Activated CD4-positive, alpha-beta T cell treated with anti-CD3 and anti-CD28 coated beads for 36 hours (primary cell): ENCODE measurements at regions not wholly inside any gene's neighbourhood (a gene's known extent, or its start where the extent isn't known, plus 50 kb on each side); places are given as distances from the start of the nearest gene placed in this dataset.

ENCODE experiments used
- ATAC-seq: fragments of 200-7000 bp; cut with Tn5 transposase; one replicate; pipeline ENCODE4 v1.10.0; 2021; ENCODE audit warnings: mild to moderate bottlenecking, moderate library complexity
- CTCF ChIA-PET: fragments of 350-600 bp; sonication (Branson Sonifier 250); formaldehyde crosslinking; loops from one replicate; lab custom pipeline; 2021; ENCODE audit warnings: antibody characterized with exemption; lab: Charles Lee
- POLR2A ChIA-PET: fragments of 350-600 bp; sonication (Branson Sonifier 250); formaldehyde crosslinking; loops from one replicate; lab custom pipeline; 2021; ENCODE audit warnings: antibody characterized with exemption, inconsistent platforms; lab: Charles Lee
- DNase-seq: peaks from one replicate; pipeline ENCODE4 v3.0.0-alpha.2; 2020
- H3K27ac Mint-ChIP-seq: one replicate; pipeline ENCODE4 v1.8.0; 2021; ENCODE audit warnings: mixed read lengths
- H3K27me3 Mint-ChIP-seq: one replicate; pipeline ENCODE4 v1.8.0; 2021; ENCODE audit warnings: mixed read lengths
- H3K36me3 Mint-ChIP-seq: one replicate; pipeline ENCODE4 v1.8.0; 2021; ENCODE audit warnings: low read depth, mixed read lengths
- H3K4me1 Mint-ChIP-seq: one replicate; pipeline ENCODE4 v1.8.0; 2021; ENCODE audit warnings: mixed read lengths
- H3K4me3 Mint-ChIP-seq: one replicate; pipeline ENCODE4 v1.8.0; 2021; ENCODE audit warnings: mild to moderate bottlenecking, moderate library complexity, mixed read lengths
- H3K9me3 Mint-ChIP-seq: one replicate; pipeline ENCODE4 v1.8.0; 2021; ENCODE audit warnings: low read depth, mixed read lengths
- intact Hi-C, 2 experiments: fragments of 100-400 bp; cut with DNase I in 1 of 2; cut with micrococcal nuclease in 1 of 2; formaldehyde crosslinking; loops; one replicate each; pipeline versions ENCODE4 v1.14.2 to v1.15.1; 2022 to 2024; cut with DNase I, micrococcal nuclease

DNA sequence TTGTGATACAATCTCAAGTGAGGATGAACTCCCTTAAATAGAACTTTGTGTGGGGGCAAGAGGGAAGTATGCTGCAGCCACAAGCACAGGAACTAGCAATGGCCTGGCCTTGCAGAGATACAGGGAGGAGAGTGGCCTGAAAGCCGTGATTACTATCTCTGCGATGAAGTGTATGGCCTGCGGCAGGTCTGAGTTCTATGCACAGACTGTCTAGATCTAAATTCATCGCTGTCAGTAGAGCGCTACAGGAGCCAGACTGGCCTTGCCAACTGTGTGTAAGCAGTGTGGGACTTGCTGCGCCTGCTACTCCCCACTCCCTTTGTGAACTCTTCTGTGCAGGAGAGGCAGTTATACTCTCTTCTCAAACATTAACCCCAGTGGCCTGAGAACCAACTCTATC is 997.0 kb downstream of the GRIK2 start:
- H3K9me3 Mint-ChIP-seq, result peaks cover 10% of the 10 kb centered on the region
- no peak for ATAC-seq
- H3K4me1 Mint-ChIP-seq, result no peaks in the 10 kb centered on the region
- CTCF ChIA-PET, result no interaction called here
- no peak overlapping the region for H3K27ac Mint-ChIP-seq
- H3K4me3 Mint-ChIP-seq, result no peak overlapping the region
- no peak for DNase-seq
- H3K36me3 Mint-ChIP-seq, result no peaks in the 10 kb centered on the region
- POLR2A ChIA-PET, result no interaction called here
- intact Hi-C loops, result no loop called here
- no peaks in the 10 kb centered on the region for H3K27me3 Mint-ChIP-seq

DNA sequence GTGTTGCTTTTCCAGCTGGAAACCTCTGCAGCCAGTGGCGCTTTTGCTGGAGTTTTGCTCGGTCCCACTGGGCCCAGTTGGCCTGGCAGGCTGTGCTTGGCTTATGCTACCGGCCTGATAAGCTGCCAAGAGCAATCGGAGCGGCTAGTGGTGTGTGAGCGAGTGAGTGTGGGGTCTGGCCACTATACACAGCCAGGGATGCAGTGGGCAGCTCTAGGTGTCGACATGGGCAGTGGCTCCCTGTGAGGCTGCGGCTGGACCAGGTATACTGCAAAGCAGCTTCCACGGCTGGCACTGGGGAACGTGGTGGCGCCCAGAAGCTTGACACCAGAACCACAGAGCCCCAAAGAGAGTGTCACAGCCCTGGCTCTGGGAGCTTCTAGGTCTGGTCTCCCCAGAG is 996.5 kb downstream of the GRIK2 start:
- ChIA-PET POLR2A (no interaction called here), CTCF (no interaction called here)
- H3K36me3 Mint-ChIP-seq, result no peaks in the 10 kb centered on the region
- intact Hi-C loops, result no loop called here
- no peak for DNase-seq
- H3K9me3 Mint-ChIP-seq, result peaks cover 9% of the 10 kb centered on the region
- H3K27me3 Mint-ChIP-seq, result no peaks in the 10 kb centered on the region
- ATAC-seq, result no peak
- no peak overlapping the region for H3K27ac Mint-ChIP-seq
- no peaks in the 10 kb centered on the region for H3K4me1 Mint-ChIP-seq
- no peak overlapping the region for H3K4me3 Mint-ChIP-seq

DNA sequence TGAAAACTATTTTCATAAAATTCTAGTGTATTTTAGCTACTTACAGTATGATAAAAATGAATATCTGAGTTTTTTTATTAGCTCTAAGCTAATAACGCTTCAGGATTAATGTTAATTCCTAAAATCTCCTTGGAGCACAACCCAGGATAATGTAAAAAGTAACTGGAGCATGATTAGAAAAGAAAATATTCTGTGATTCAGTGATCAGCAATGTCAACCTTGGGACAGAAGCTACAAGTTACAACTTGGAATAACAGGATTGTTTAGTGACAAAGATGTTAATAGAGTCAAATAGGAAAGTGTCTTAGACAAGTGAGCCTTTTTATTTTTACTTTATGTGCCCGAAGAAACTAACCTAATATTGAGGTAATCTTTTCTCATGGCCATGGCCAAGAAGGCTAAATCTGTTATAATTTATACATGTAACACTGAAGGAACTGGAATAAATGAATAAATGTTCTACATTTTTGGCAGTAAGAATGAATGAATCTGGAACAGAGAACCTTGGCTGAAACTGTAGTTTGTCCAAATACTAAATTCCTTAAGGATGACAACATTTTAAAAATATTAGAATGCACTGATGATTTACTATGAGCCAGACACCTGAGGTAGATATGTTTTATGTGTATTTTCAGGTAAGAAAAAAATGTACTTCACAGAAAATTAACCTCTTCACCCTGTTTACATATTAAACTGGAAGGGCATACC is 994.0 kb downstream of the GRIK2 start:
- no peaks in the 10 kb centered on the region for H3K4me1 Mint-ChIP-seq
- no peak for ATAC-seq

DNA sequence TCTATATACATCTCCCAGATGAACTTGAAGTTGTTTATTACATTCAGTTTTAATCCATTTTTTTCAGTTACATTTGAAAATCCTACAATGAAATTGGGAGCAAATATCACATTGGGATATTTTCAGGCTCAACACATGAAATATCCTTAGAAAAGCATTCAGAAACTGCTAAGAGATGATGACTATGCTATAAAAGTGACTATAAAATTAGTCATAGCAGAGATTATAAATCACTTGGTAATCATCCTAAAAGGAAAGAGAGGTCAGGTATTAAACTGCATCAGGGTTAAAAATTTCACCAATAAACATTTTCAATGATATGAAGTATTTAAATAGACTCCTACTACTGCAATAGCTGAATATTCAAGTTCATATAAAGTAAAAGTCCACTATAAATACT is 987.7 kb downstream of the GRIK2 start:
- Mint-ChIP-seq H3K4me1 (no peaks in the 10 kb centered on the region), H3K27ac (no peak overlapping the region), H3K27me3 (no peaks in the 10 kb centered on the region), H3K36me3 (no peaks in the 10 kb centered on the region), H3K4me3 (no peak overlapping the region), H3K9me3 (peaks cover 9% of the 10 kb centered on the region)
- intact Hi-C loops, result no loop called here
- DNase-seq (no peak), ATAC-seq (no peak)
- ChIA-PET POLR2A (no interaction called here), CTCF (no interaction called here)

More for the DNA sequence above, 994.0 kb downstream of the GRIK2 start:
- no peak overlapping the region for H3K27ac Mint-ChIP-seq
- intact Hi-C loops, result no loop called here
- H3K4me3 Mint-ChIP-seq, result no peak overlapping the region
- DNase-seq, result no peak
- H3K9me3 Mint-ChIP-seq, result peaks cover 6% of the 10 kb centered on the region
- H3K27me3 Mint-ChIP-seq, result no peaks in the 10 kb centered on the region
- no peaks in the 10 kb centered on the region for H3K36me3 Mint-ChIP-seq
- POLR2A ChIA-PET, result no interaction called here
- CTCF ChIA-PET, result no interaction called here

DNA sequence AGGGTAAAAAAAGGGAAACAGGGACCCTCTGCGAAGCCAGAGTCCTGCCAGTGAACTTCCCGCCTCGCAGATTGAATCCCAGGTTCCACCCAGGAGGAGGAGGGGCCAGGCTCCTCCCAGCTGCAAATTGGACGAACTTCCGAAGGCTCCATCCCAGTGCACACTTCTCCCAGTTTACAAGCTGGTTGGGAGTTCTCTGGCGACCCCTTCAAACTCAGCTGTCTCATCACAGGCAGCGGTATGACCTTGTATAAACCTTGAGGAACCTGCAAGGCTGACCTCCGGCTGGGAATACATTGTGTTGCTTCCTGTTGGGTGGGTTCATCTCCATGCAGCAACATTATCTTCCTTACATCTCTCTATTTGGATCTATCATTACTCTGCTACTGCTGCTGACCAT is 962.7 kb downstream of the GRIK2 start:
- POLR2A ChIA-PET, result no interaction called here
- no peaks in the 10 kb centered on the region for H3K4me1 Mint-ChIP-seq
- DNase-seq (no peak), ATAC-seq (no peak)
- no peaks in the 10 kb centered on the region for H3K27me3 Mint-ChIP-seq
- intact Hi-C loops, result no loop called here
- no peaks in the 10 kb centered on the region for H3K36me3 Mint-ChIP-seq
- no peak overlapping the region for H3K4me3 Mint-ChIP-seq
- H3K9me3 Mint-ChIP-seq, result peaks cover 4% of the 10 kb centered on the region
- CTCF ChIA-PET, result no interaction called here
- no peak overlapping the region for H3K27ac Mint-ChIP-seq

DNA sequence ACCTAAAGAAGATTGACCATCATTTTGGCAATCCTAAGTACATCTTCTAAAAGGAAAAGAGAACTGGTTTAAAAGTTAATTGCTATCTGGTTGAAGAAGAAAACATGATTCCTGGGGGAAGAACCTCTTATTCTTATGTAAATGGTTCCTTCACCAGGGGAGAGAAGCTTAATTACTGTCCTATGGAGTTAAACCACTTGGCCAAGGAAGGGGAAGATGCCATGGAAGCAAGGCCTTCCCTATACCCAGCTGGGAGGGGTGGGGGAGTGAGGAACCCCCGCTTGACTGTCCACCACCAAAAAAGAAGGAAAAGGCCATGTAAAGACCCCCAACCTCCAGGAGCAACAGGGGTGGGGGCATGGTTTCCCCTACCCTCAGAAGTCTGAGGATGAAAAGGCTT is 962.1 kb downstream of the GRIK2 start:
- CTCF ChIA-PET, result no interaction called here
- Mint-ChIP-seq H3K9me3 (peaks cover 2% of the 10 kb centered on the region), H3K4me1 (no peaks in the 10 kb centered on the region), H3K27ac (no peak overlapping the region), H3K4me3 (no peak overlapping the region), H3K27me3 (no peaks in the 10 kb centered on the region), H3K36me3 (no peaks in the 10 kb centered on the region)
- ATAC-seq (no peak), DNase-seq (no peak)
- POLR2A ChIA-PET, result no interaction called here
- intact Hi-C loops, result no loop called here

DNA sequence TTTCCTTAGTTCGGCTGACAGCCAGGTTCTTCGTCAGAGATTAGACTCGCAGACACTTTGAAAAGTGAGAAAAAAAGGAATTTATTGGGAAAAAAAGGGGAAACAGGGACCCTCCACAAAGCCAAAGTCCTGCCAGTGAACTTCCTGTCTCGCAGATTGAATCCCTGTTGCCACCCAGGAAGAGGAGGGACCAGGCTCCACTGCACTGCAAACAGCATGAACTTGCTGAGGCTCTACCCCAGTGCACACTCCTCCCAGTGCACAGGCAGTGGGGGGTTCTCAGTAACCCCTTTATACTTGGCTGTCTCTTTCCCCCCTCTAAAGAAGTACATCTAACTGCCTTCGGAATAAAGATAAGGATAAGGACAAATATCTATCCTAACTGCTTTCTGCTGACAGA is 959.0 kb downstream of the GRIK2 start:
- H3K27me3 Mint-ChIP-seq, result no peaks in the 10 kb centered on the region
- ATAC-seq, result no peak
- ChIA-PET POLR2A (no interaction called here), CTCF (no interaction called here)
- H3K9me3 Mint-ChIP-seq, result peaks cover 2% of the 10 kb centered on the region
- H3K27ac Mint-ChIP-seq, result no peak overlapping the region
- DNase-seq, result no peak
- no peaks in the 10 kb centered on the region for H3K4me1 Mint-ChIP-seq
- intact Hi-C loops, result no loop called here
- H3K4me3 Mint-ChIP-seq, result no peak overlapping the region
- H3K36me3 Mint-ChIP-seq, result no peaks in the 10 kb centered on the region

DNA sequence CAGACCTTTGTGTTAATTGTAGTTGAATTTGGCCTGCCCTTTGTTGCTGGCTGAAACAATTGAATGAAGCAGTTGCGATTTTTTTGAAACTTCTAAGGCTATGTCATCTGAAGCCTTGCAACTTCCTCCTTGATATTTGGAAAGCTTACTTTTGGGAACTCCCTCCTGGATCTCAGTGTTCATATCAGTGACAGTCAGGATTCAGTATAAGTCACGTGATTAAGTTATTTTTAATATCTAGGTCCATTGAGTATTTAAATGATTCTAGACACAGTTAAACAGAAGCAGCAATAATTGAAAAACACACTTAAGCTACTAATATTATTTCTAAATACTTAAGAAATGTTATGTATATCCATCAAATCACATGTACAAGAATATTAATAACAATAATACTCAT is 951.3 kb downstream of the GRIK2 start:
- CTCF ChIA-PET, result interaction anchor here (0.5 kb wide), 1 partner anchor 1774 kb away, joined by 4 read pairs; no protein-coding TSS in a partner anchor
- Mint-ChIP-seq H3K36me3 (no peaks in the 10 kb centered on the region), H3K27me3 (no peaks in the 10 kb centered on the region), H3K9me3 (no peaks in the 10 kb centered on the region), H3K27ac (no peak overlapping the region), H3K4me1 (no peaks in the 10 kb centered on the region), H3K4me3 (no peak overlapping the region)
- no peak for DNase-seq
- intact Hi-C loops, result no loop called here
- ATAC-seq, result no peak
- POLR2A ChIA-PET, result no interaction called here

DNA sequence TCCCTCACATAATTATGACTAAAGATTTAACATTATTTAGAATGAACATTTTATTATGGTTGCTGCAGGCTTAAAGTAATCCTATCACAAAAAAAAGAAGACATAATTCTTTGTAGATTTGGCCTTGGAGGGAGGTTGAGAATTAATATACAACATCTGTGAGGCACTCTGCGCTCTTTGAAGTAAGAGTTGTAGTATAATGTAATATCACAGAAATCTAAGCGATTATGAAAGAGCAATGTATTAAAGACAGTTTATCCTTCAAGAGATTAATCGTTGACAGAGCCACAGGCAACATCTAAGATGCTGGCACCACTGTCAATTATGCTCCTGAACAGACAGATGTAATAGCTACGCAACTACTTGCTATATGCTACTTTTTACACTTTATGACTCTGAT is 946.8 kb downstream of the GRIK2 start:
- H3K27me3 Mint-ChIP-seq, result no peaks in the 10 kb centered on the region
- H3K4me3 Mint-ChIP-seq, result no peak overlapping the region
- H3K4me1 Mint-ChIP-seq, result no peaks in the 10 kb centered on the region
- intact Hi-C loops, result no loop called here
- no peaks in the 10 kb centered on the region for H3K36me3 Mint-ChIP-seq
- H3K9me3 Mint-ChIP-seq, result no peaks in the 10 kb centered on the region
- ChIA-PET POLR2A (no interaction called here), CTCF (no interaction called here)
- no peak overlapping the region for H3K27ac Mint-ChIP-seq
- no peak for ATAC-seq
- no peak for DNase-seq

DNA sequence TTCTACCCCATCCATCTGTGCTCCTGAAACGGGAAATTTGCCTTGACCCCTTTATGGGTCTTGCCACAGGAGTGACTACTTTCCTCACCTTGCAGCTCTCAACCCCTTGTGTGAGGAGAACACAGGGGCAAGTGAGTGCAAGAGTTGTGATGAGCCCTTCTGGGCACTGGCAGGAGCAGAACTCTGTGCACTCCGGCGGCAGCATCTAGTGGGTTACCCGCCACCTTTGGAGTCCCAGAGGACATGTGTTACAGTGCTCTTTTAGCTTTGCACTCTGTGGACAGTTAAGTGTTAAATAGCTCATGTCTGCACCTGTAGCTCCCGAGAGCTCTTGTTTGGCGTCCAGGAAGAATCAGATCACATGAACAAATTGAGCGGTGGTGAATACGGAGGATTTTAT is 940.2 kb downstream of the GRIK2 start:
- Mint-ChIP-seq H3K9me3 (peaks cover 2% of the 10 kb centered on the region), H3K36me3 (no peaks in the 10 kb centered on the region), H3K4me3 (no peak overlapping the region), H3K27ac (no peak overlapping the region), H3K4me1 (no peaks in the 10 kb centered on the region), H3K27me3 (no peaks in the 10 kb centered on the region)
- ATAC-seq (no peak), DNase-seq (no peak)
- POLR2A ChIA-PET, result no interaction called here
- CTCF ChIA-PET, result no interaction called here
- intact Hi-C loops, result no loop called here

DNA sequence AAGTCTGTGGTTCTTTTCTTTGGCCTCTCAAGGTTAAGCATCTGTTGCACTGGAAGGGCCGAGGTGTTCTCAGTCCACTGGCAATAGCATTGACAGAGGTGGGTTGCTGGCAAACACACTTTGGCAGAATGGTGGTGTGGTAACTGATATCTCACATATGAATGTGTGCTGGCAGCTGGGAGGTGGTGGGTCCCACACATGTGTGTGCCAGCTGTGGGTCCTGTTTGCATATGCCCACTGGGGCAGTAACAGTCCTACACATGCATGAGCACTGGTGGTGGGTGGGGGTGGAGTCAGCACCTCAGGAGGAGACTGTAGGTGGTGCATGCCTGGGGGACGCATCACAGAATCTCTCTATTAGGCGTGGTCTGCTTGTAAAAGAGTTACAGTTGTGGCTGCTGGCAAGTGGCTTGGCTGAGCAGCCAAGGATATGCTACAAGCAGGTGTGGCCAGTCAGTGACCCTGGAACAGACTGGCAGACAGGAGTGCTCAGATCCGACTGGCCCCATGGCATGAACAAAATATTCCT is 934.3 kb downstream of the GRIK2 start:
- ChIA-PET POLR2A (no interaction called here), CTCF (no interaction called here)
- Mint-ChIP-seq H3K27ac (no peak overlapping the region), H3K4me1 (no peaks in the 10 kb centered on the region), H3K9me3 (peaks cover 5% of the 10 kb centered on the region), H3K4me3 (no peak overlapping the region), H3K36me3 (no peaks in the 10 kb centered on the region), H3K27me3 (no peaks in the 10 kb centered on the region)
- no peak for ATAC-seq
- DNase-seq, result no peak
- intact Hi-C loops, result no loop called here

DNA sequence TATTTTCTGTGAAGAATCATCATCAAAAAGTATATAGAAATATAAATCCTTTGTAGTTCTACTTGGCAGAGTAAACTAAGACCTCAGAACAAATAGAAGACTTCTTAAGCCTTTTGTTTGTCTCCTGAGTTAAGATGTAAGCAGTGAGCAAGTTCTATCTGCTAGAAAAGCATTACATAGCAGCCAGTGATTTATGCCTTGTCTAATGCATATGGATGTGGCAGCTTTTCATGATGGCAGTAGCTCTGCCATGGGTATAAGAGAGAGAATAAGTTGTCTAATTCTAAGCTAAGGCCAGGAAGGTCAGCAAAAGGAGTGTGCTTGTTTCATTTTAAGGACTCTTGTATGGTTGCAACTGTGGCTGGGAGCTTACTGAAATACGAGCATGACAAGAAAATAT is 920.2 kb downstream of the GRIK2 start:
- Mint-ChIP-seq H3K4me3 (no peak overlapping the region), H3K9me3 (peaks cover 5% of the 10 kb centered on the region), H3K27me3 (no peaks in the 10 kb centered on the region), H3K4me1 (no peaks in the 10 kb centered on the region), H3K36me3 (no peaks in the 10 kb centered on the region), H3K27ac (no peak overlapping the region)
- ATAC-seq (no peak), DNase-seq (no peak)
- CTCF ChIA-PET, result no interaction called here
- POLR2A ChIA-PET, result no interaction called here
- intact Hi-C loops, result no loop called here
